NOMO-1 (cell line): ENCODE measurements at regions not wholly inside any gene's neighbourhood (a gene's known extent, or its start where the extent isn't known, plus 50 kb on each side); places are given as distances from the start of the nearest gene placed in this dataset.

Source experiments
- DNase-seq, 2 experiments: peaks; one replicate each; lab custom pipeline; 2025; ENCODE audit not compliant: unreplicated experiment in 2 of 2; lab: John Stamatoyannopoulos, UW

DNA sequence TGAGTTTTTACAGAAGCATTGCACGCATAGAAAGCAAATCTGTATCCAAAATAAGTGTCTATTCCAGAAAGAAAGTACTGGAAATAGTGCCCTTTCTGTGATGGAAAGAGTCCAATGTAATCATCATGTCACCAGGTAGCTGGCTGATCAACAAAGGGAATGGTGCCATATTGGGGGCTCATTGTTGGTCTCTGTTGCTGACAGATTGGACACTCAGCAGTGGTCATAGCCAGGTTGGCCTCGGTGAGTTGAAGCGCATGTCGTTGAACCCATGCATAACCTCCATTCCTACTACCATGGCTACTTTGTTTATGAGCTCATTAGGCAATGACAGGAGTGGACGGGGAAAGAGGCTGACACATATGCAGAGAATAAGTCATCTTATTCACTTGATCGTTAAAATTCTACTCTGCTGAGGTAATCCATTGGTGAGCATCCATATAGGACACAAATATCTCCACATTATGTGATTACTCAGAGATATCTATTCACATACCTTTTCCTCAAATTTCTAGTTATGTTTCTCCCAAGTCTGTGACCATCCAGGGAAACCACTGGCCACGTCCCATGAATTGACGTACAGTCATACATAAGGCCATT, 560.5 kb downstream of the HAO1 start:
- no peak for DNase-seq

DNA sequence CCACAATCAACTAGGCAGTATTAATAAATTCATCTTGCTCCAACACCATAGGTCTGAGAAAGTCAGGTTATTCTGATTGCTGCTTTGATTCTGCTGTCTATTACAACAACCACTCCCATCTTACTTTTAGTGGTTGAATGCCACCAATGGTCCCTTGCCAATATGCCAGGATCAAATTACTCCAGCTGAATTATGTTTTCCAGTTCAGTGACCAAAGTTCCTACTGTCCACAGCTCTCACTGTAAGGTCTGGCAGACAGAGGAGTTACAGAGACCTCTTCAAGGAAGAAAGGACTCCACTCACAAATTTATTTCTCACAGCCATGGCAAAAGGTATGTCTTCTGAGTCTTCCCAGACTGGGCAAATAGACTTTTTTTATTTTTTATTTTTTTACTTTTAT, 557.0 kb downstream of the HAO1 start:
- no peak for DNase-seq

- DNase-seq: no peak
Observed at GRCh38 chr20:7387638-7388193, 552.5 kb downstream of the HAO1 start.

DNA sequence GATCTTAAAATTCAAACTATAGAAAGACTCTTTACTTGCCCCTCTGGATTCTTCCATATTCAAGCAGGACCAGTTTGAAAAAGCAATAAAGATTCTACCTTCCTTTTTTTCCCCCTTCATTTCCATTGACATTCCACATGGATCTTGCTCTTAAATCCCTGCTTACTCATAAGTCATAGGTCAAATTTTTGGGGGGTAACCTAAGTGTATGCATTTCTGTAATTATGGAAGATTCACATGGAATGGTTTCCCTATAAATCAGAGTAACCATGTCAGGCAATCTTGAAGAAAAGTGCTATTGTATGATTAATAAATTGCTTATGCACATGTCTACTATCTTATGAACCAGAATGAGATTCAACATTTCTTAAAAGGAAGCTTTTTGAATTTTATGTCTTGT, 551.0 kb downstream of the HAO1 start:
- DNase-seq: no peak

DNA sequence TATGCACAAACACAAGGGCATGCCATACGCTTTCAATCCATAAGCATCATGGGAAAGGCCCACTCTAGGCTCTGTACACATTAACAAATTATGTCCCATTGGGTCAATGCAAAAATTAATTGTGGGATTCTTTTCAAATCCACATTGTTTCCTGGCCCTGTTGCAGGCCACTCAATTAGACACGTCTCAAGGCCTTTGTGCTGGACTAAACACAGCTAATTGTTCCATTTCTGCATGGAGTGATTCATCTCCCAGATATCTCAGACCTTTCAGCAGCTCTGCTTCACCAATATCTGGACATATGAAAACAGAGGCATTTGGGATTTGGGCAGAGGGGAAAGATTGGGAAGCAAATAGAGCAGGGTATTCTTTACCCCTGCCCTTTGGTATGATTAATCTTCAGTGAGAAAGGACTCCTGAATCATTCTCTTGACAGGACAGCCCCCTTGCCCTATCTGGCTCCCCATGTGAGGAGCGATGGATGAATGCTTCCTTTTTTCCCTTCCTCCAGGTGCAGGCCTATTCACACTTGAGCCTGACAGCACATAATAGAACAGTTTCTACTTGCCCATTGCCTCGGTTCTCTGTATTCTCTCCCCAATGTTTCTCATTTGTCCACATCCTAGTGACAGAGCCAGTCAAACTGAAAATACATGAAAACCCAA, 547.6 kb downstream of the HAO1 start:
- DNase-seq: no peak

DNA sequence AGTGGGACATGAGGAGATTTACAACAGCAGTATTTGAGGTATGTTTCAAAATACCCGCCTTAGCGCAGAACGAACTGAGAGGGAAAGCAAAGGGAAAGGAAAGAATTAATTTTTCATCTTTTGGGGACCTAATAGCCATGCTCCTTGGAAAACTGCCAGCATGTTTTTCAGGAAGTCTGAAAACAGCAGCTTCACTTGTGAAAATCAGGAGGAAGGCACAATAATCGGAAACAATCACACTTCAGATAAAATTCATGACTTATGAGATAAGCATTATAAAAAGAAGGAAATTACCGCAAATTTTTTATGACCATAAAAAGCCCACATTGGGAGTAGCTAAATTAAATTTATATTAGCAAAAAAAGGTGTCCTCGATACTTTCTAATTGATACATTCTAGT, 541.1 kb downstream of the HAO1 start:
- DNase-seq: no peak

DNA sequence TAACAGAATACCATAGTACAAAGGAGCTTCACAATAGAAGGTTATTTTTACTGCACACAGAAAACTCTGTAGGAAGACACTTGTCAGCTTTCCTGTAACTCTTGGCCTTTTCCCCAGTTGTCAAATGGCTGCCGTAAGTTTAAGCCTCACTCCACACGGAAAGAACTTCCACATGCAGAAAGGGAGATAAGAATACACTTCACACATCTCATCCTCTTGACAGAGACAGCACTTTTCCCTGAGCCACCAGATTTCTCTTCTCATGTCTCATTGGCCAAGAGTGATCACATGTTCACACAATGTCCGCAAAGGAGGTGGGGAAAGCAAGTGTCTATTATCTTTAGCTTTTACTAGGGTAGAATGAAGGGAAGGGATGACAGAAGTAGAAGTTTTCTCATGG, 540.7 kb downstream of the HAO1 start:
- DNase-seq: no peak

DNA sequence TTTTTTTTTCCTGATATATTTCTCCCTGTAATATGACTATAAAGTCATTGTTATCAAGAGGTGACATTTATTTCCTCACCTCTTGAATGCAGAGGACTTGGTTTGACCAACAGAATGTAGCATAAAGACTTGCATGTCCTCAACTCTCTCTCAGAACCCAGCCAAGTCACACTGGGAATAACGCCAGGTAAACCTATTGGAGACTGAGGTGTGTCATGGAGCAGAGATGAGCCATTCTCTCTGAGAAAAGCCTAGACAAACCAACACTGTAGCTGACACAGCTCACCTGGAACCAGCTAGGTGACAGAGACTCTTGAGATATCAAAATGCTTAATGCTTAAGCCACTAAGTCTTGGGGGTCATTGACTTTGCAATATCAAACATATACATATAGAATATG, 533.6 kb downstream of the HAO1 start:
- DNase-seq: no peak

- no peak for DNase-seq
Observed at GRCh38 chr20:7410150-7410549, 530.1 kb downstream of the HAO1 start.

DNA sequence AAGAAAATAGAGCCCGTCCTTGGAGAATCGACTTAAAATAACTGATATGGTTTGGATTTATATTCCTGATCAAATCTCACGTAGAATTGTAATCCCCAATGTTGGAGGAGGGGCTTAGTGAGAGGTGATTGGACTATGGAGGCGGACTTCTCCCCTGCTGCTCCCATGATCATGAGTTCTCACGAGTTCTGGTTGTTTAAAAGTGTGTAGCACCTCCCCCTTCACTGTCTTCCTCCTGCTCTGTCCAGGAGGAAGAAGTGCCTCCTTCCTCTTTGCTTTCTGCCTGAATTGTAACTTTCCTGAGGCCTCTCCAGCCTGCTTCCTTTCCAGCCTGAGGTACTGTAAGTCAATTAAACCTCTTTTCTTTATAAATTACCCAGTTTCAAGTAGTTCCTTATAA, 529.2 kb downstream of the HAO1 start:
- no peak for DNase-seq

GRCh38 chr20:7415427-7415826, 524.8 kb downstream of the HAO1 start:
- DNase-seq: no peak

DNA sequence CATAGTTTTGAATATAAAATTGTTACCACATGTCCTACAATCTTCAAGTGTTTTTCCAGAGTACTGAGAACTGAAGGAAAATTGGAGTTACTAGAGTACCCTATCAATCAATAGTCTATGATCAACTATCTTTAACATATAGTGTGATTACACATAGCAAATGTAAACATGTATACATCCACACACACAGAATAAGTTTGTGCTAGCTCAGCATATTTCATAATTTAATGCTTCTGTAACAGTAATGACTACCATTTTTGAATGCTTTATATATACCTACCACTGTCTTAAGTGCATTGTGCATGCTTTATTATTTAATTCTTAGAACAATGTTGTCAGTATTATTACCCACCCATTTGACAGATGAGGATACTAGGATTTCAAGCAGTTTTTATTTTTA, 523.9 kb downstream of the HAO1 start:
- DNase-seq: no peak

- no peak for DNase-seq
Observed at GRCh38 chr20:7420345-7420744, 519.9 kb downstream of the HAO1 start.

- DNase-seq: no peak
Observed at GRCh38 chr20:7426890-7427496, 513.3 kb downstream of the HAO1 start.

DNA sequence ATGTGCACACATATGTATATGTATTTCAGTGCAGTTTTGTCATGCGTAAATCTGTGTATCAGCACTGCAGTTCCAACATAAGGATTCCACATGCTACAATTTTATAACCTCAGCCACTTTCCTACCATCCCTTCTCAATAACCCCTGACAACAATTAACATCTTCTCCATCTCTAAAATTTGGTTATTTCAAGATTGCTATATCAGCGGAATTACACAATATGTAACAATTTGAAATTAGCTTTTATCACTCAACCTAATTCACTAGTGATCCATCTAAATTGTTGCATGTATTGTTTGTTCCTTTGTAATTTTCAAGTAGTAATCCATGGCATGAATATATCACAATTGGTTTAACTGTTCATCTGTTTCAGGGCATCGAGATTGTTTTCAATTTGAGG, 511.3 kb downstream of the HAO1 start:
- no peak for DNase-seq

DNA sequence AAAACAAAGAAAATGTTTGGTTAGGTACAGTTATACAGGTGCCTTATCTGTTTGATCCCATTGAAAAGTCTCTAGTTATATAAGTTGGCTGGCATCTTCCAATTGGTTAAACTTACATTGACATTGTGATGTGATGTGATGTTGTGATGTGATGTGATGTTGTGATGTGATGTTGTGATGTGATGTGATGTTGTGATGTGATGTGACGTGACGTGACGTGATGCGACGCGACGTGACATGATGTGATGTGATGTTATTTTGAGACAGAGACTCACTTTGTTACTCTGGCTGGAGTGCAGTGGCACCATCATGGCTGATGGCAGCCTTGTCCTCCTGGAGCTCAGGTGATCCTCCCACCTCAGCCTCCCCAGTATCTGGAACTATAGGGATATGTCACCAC, 507.6 kb downstream of the HAO1 start:
- DNase-seq: no peak

GRCh38 chr20:7437311-7437710, 502.9 kb downstream of the HAO1 start:
- DNase-seq: no peak

DNA sequence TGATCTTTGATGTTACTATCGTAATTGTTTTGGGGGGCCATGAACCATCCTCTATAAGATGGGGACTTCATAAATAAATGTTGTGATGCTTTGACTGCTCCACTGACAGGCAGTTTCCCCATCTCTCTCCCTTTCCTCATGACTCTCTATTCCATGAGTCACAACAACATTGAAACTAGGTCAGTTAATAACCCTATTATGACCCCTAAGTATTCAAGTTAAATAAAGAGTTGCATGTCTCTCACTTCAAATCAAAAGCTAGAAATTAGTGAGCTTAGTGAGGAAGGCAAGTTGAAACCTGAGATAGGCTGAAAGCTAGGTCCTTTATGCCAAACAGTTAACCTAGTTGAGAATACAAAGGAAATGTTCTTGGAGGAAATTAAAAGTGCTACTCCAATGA, 491.0 kb downstream of the HAO1 start:
- no peak for DNase-seq

DNA sequence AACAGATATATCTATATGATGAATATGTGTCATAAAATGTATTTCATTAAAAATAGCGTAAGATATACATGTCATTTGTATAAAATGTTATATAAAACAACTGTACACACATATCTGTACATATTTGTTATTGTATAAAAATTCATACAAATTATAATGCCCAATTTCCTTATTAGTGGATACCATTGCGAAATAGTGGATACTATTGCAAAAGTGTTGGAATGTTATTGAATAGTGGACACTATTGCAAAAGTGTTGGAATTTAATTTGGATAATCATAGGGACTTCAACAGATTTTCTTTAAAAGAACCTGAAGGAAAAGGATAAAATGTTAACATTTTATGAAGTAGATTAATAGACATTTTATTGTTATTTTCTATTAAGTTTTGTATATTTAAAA, 487.4 kb downstream of the HAO1 start:
- DNase-seq: no peak

DNA sequence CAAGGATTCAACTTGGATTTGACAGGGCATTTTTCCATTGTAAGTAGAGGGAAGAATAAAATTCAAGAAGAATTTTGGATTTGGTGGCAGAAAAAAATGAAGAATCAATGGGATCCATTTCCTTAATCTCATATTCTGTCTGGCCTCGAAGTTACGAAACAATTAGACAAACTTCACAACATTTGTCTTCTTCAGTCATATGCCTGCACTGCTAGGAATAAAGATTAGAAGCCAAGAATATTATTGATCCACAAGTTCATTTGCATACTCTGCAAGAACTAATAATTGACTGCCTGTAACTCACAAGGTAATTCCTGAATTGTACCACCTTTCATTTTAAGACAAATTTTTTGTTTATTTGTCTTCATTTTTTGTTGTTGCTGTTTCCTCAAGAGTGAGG, 486.2 kb downstream of the HAO1 start:
- DNase-seq: no peak

GRCh38 chr20:7458459-7458858, 481.8 kb downstream of the HAO1 start:
- no peak for DNase-seq

DNA sequence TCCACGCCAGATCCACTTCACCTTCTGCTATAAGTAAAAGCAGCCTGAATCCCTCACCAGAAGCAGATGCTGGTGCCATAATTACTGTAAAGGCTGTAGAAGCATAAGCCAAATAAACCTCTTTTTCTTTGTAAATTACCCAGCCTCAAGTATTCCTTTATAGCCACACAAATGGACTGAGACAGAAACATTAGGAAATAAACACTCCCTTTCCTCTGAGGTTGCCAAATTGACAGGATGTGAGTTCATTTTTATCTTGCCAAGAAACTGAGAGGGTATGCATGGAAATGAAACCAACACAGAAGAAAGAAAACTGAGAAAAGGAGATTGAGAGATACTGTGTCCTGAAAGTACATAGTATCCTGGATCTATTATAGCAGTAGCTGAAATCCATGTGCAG, 481.2 kb downstream of the HAO1 start:
- no peak for DNase-seq
